Mucosa of descending colon (tissue), 3 donors: ENCODE measurements at regions not wholly inside any gene's neighbourhood (a gene's known extent, or its start where the extent isn't known, plus 50 kb on each side); places are given as distances from the start of the nearest gene placed in this dataset.

Experiments
- ATAC-seq: fragments of 200-7000 bp; cut with Tn5 transposase; one replicate; pipeline ENCODE4 v1.9.1; 2020; ENCODE audit warnings: mild to moderate bottlenecking, moderate library complexity
- DNase-seq, 3 donors: peaks; one replicate each; pipeline ENCODE4 v3.0.0-alpha.2; 2020
- H3K36me3 ChIP-seq: fragments of 200-600 bp; one replicate; pipeline ENCODE4 v1.8.0; 2021; ENCODE audit warnings: low read depth, mild to moderate bottlenecking
- H3K4me1 ChIP-seq: fragments of 200-600 bp; one replicate; pipeline ENCODE4 v1.8.0; 2021; ENCODE audit warnings: low read depth, mild to moderate bottlenecking
- H3K4me3 ChIP-seq: fragments of 200-600 bp; one replicate; pipeline ENCODE4 v1.8.0; 2021; ENCODE audit warnings: mild to moderate bottlenecking
- H3K9me3 ChIP-seq: fragments of 200-600 bp; one replicate; pipeline ENCODE4 v1.8.0; 2021; ENCODE audit warnings: mild to moderate bottlenecking
- CTCF ChIP-seq: fragments of 200-600 bp; IDR thresholded peaks from one replicate; pipeline ENCODE4 v1.8.0; 2022; ENCODE audit warnings: antibody characterized with exemption, mild to moderate bottlenecking
- intact Hi-C, 2 donors: fragments of 100-400 bp; cut with DNase I in 1 of 2; cut with micrococcal nuclease in 1 of 2; formaldehyde crosslinking; loops; one replicate each; pipeline versions ENCODE4 v1.11.0 to v1.11.1; 2022; cut with DNase I, micrococcal nuclease
- donor health status: DM: no; HTN: no; CAD: no; lungs with moderate emphysema.
- donor health status: DM: no; HTN: no; CAD: no.
- donor health status: DM: no; HTN: yes; CAD: no.

GRCh38 chr5:53275666-53276065 is 166.1 kb upstream of the MOCS2 start:
- no peak for ATAC-seq
- intact Hi-C loops, result no loop called here

GRCh38 chr5:53276825-53277224 is 167.3 kb upstream of the MOCS2 start:
- intact Hi-C loops, result no loop called here
- H3K36me3 ChIP-seq, result no peaks in the 10 kb centered on the region
- ATAC-seq (no peak), DNase-seq (no peak)
- no peak for TF ChIP-seq CTCF
- no peaks in the 10 kb centered on the region for H3K9me3 ChIP-seq
- H3K4me1 ChIP-seq, result no peaks in the 10 kb centered on the region
- H3K4me3 ChIP-seq, result no peak overlapping the region

More at GRCh38 chr5:53275666-53276065, 166.1 kb upstream of the MOCS2 start:
- no peaks in the 10 kb centered on the region for H3K4me1 ChIP-seq
- TF ChIP-seq CTCF, result no peak
- no peaks in the 10 kb centered on the region for H3K9me3 ChIP-seq
- H3K36me3 ChIP-seq, result no peaks in the 10 kb centered on the region
- no peak overlapping the region for H3K4me3 ChIP-seq
- DNase-seq, result no peak

- Histone ChIP-seq H3K36me3 (no peaks in the 10 kb centered on the region), H3K9me3 (no peaks in the 10 kb centered on the region), H3K4me1 (no peaks in the 10 kb centered on the region), H3K4me3 (no peak overlapping the region)
- TF ChIP-seq CTCF, result no peak
- ATAC-seq, result no peak
- DNase-seq, result no peak
- intact Hi-C loops, result no loop called here
These were observed 167.9 kb upstream of the MOCS2 start for GRCh38 chr5:53277491-53277890.

GRCh38 chr5:53287573-53287972 is 178.0 kb upstream of the MOCS2 start:
- peaks cover 3% of the 10 kb centered on the region for H3K9me3 ChIP-seq
- no peak for TF ChIP-seq CTCF
- intact Hi-C loops, result no loop called here
- no peaks in the 10 kb centered on the region for H3K4me1 ChIP-seq
- no peaks in the 10 kb centered on the region for H3K36me3 ChIP-seq
- H3K4me3 ChIP-seq, result no peak overlapping the region
- DNase-seq (no peak), ATAC-seq (no peak)

GRCh38 chr5:53288511-53288910 is 179.0 kb upstream of the MOCS2 start:
- Histone ChIP-seq H3K4me1 (no peaks in the 10 kb centered on the region), H3K9me3 (peaks cover 3% of the 10 kb centered on the region), H3K36me3 (no peaks in the 10 kb centered on the region), H3K4me3 (no peak overlapping the region)
- intact Hi-C loops, result no loop called here
- no peak for DNase-seq
- no peak for ATAC-seq
- TF ChIP-seq CTCF, result no peak

GRCh38 chr5:53291047-53291446 is 181.5 kb upstream of the MOCS2 start:
- TF ChIP-seq CTCF, result no peak
- ATAC-seq, result no peak
- intact Hi-C loops, result no loop called here

More at GRCh38 chr5:53291047-53291446, 181.5 kb upstream of the MOCS2 start:
- DNase-seq, result no peak
- no peaks in the 10 kb centered on the region for H3K36me3 ChIP-seq
- peaks cover 3% of the 10 kb centered on the region for H3K9me3 ChIP-seq
- H3K4me1 ChIP-seq, result no peaks in the 10 kb centered on the region
- no peak overlapping the region for H3K4me3 ChIP-seq
